Vagina (tissue), 2 donors: ENCODE measurements at regions not wholly inside any gene's neighbourhood (a gene's known extent, or its start where the extent isn't known, plus 50 kb on each side); places are given as distances from the start of the nearest gene placed in this dataset.

Experiments used
- DNase-seq, 2 donors: peaks; one replicate each; pipeline ENCODE4 v3.0.0-alpha.2; 2017; ENCODE audit errors: extremely low spot score in 2 of 2
- H3K27ac ChIP-seq: fragments of 200-600 bp; sonication (generic); one replicate; pipeline ENCODE4 v1.5.1; 2019
- H3K27me3 ChIP-seq: fragments of 200-600 bp; sonication (generic); one replicate; pipeline ENCODE4 v1.5.1; 2019
- H3K36me3 ChIP-seq, 2 donors: fragments of 200-600 bp; sonication (generic); one replicate each; pipeline ENCODE4 v1.5.1; 2017 to 2019
- H3K4me1 ChIP-seq: fragments of 200-600 bp; sonication (generic); one replicate; pipeline ENCODE4 v1.5.1; 2019
- H3K4me3 ChIP-seq, 2 donors: fragments of 200-600 bp; sonication (generic); 1 replicate in 1 of 2; 2 replicates in 1 of 2; pipeline ENCODE4 v1.5.1; 2016 to 2019
- H3K9me3 ChIP-seq: fragments of 200-600 bp; sonication (generic); one replicate; pipeline ENCODE4 v1.5.1; 2019
- CTCF ChIP-seq, 3 experiments: fragments of 450-650 bp in 2 of 3; fragments of 200-600 bp in 1 of 3; sonication (generic) in 1 of 3; IDR thresholded peaks; one replicate each; pipeline ENCODE4 v1.5.1; 2017 to 2019; ENCODE audit warnings: antibody characterized with exemption in 3 of 3, mild to moderate bottlenecking in 2 of 3, moderate library complexity in 2 of 3
- POLR2A ChIP-seq, 2 donors: fragments of 450-650 bp; IDR thresholded peaks; one replicate each; pipeline ENCODE4 v1.6.1; 2017; ENCODE audit warnings: antibody characterized with exemption in 2 of 2, mild to moderate bottlenecking in 2 of 2, moderate library complexity in 2 of 2
- POLR2AphosphoS5 ChIP-seq, 2 donors: sonication (generic); formaldehyde crosslinking; IDR thresholded peaks; one replicate each; pipeline ENCODE4 v1.9.0; 2017; ENCODE audit warnings: antibody characterized with exemption in 2 of 2, mild to moderate bottlenecking in 2 of 2, low read depth in 1 of 2; ENCODE audit not compliant: insufficient read depth in 1 of 2
- intact Hi-C: fragments of 100-400 bp; cut with DNase I; formaldehyde crosslinking; loops from one replicate; pipeline ENCODE4 v1.15.1; 2023

GRCh38 chr3:1710663-1711062 lies 388.0 kb upstream of the CNTN4 start:
- H3K9me3 ChIP-seq = no peaks in the 10 kb centered on the region
- no peaks in the 10 kb centered on the region for H3K36me3 ChIP-seq
- H3K27ac ChIP-seq = no peak overlapping the region
- H3K4me1 ChIP-seq = no peaks in the 10 kb centered on the region
- H3K4me3 ChIP-seq = no peak overlapping the region
- H3K27me3 ChIP-seq = no peaks in the 10 kb centered on the region
- intact Hi-C loops = no loop called here
- DNase-seq = no peak
- TF ChIP-seq POLR2A (IDR thresholded peaks at IDR 0.05) (no peak), POLR2AphosphoS5 (IDR thresholded peaks at IDR 0.05; ENCODE audit: insufficient read depth in 1 of 2, low read depth in 1 of 2) (no peak)

- intact Hi-C loops = no loop called here
- TF ChIP-seq POLR2A (IDR thresholded peaks at IDR 0.05) (no peak), POLR2AphosphoS5 (IDR thresholded peaks at IDR 0.05; ENCODE audit: insufficient read depth in 1 of 2, low read depth in 1 of 2) (no peak), CTCF (IDR thresholded peaks at IDR 0.05) (no peak)
- Histone ChIP-seq H3K27me3 (no peaks in the 10 kb centered on the region), H3K4me1 (no peaks in the 10 kb centered on the region), H3K27ac (no peak overlapping the region), H3K4me3 (no peak overlapping the region), H3K36me3 (no peaks in the 10 kb centered on the region), H3K9me3 (no peaks in the 10 kb centered on the region)
- DNase-seq = no peak
Measured at GRCh38 chr3:1717524-1717923, 381.1 kb upstream of the CNTN4 start.

- H3K4me3 ChIP-seq = no peak overlapping the region
- no peak for DNase-seq
- TF ChIP-seq POLR2AphosphoS5 (IDR thresholded peaks at IDR 0.05; ENCODE audit: insufficient read depth in 1 of 2, low read depth in 1 of 2) (no peak), POLR2A (IDR thresholded peaks at IDR 0.05) (no peak), CTCF (IDR thresholded peaks at IDR 0.05) (no peak)
- H3K36me3 ChIP-seq = no peaks in the 10 kb centered on the region
- intact Hi-C loops = no loop called here
- H3K9me3 ChIP-seq = no peaks in the 10 kb centered on the region
- H3K27me3 ChIP-seq = no peaks in the 10 kb centered on the region
- H3K27ac ChIP-seq = no peak overlapping the region
- H3K4me1 ChIP-seq = no peaks in the 10 kb centered on the region
Measured at GRCh38 chr3:1723726-1724125, 374.9 kb upstream of the CNTN4 start.

GRCh38 chr3:1726741-1727140 lies 371.9 kb upstream of the CNTN4 start:
- DNase-seq = no peak
- H3K9me3 ChIP-seq = no peaks in the 10 kb centered on the region
- intact Hi-C loops = no loop called here
- H3K4me1 ChIP-seq = no peaks in the 10 kb centered on the region
- no peak for TF ChIP-seq POLR2AphosphoS5 (IDR thresholded peaks at IDR 0.05; ENCODE audit: insufficient read depth in 1 of 2, low read depth in 1 of 2)
- no peak for TF ChIP-seq CTCF (IDR thresholded peaks at IDR 0.05)
- no peak for TF ChIP-seq POLR2A (IDR thresholded peaks at IDR 0.05)
- no peaks in the 10 kb centered on the region for H3K27me3 ChIP-seq
- no peak overlapping the region for H3K4me3 ChIP-seq
- H3K36me3 ChIP-seq = no peaks in the 10 kb centered on the region
- H3K27ac ChIP-seq = no peak overlapping the region

- intact Hi-C loops = no loop called here
- TF ChIP-seq POLR2A (IDR thresholded peaks at IDR 0.05) = no peak
- TF ChIP-seq CTCF (IDR thresholded peaks at IDR 0.05) = no peak
- no peak for TF ChIP-seq POLR2AphosphoS5 (IDR thresholded peaks at IDR 0.05; ENCODE audit: insufficient read depth in 1 of 2, low read depth in 1 of 2)
- no peaks in the 10 kb centered on the region for H3K9me3 ChIP-seq
- H3K36me3 ChIP-seq = no peaks in the 10 kb centered on the region
- no peak overlapping the region for H3K27ac ChIP-seq
- no peaks in the 10 kb centered on the region for H3K27me3 ChIP-seq
- DNase-seq = no peak
- no peak overlapping the region for H3K4me3 ChIP-seq
- no peaks in the 10 kb centered on the region for H3K4me1 ChIP-seq
Measured at GRCh38 chr3:1727242-1727641, 371.4 kb upstream of the CNTN4 start.

- Histone ChIP-seq H3K27ac (no peak overlapping the region), H3K9me3 (no peaks in the 10 kb centered on the region), H3K27me3 (no peaks in the 10 kb centered on the region), H3K36me3 (no peaks in the 10 kb centered on the region), H3K4me1 (no peaks in the 10 kb centered on the region), H3K4me3 (no peak overlapping the region)
- TF ChIP-seq POLR2A (IDR thresholded peaks at IDR 0.05) (no peak), POLR2AphosphoS5 (IDR thresholded peaks at IDR 0.05; ENCODE audit: insufficient read depth in 1 of 2, low read depth in 1 of 2) (no peak), CTCF (IDR thresholded peaks at IDR 0.05) (no peak)
- intact Hi-C loops = no loop called here
- no peak for DNase-seq
Measured at GRCh38 chr3:1728510-1728909, 370.2 kb upstream of the CNTN4 start.
